Liver (tissue), 8 donors: ENCODE measurements at regions not wholly inside any gene's neighbourhood (a gene's known extent, or its start where the extent isn't known, plus 50 kb on each side); places are given as distances from the start of the nearest gene placed in this dataset.

Source experiments
- DNase-seq: peaks from one replicate; pipeline ENCODE4 v3.0.0-alpha.2; 2017; ENCODE audit warnings: low spot score
- H3K27ac ChIP-seq, 2 donors: one replicate each; pipeline ENCODE4 v1.7.0; 2013; ENCODE audit warnings: inconsistent platforms in 2 of 2, low read length in 2 of 2, control low read depth in 1 of 2, low read depth in 1 of 2, mild to moderate bottlenecking in 1 of 2
- H3K27me3 ChIP-seq, 4 donors: one replicate each; pipeline versions ENCODE4 v1.6.1 to v1.7.0; 2013; ENCODE audit warnings: low read length in 3 of 4, inconsistent platforms in 1 of 4, mild to moderate bottlenecking in 1 of 4, moderate library complexity in 1 of 4; ENCODE audit not compliant: control insufficient read depth in 4 of 4, insufficient read depth in 4 of 4
- H3K36me3 ChIP-seq, 4 donors: one replicate each; pipeline versions ENCODE4 v1.6.1 to v1.7.0; 2013; ENCODE audit warnings: low read length in 3 of 4, mild to moderate bottlenecking in 3 of 4, low read depth in 1 of 4, moderate library complexity in 1 of 4; ENCODE audit not compliant: control insufficient read depth in 4 of 4, insufficient read depth in 3 of 4
- H3K4me1 ChIP-seq, 4 donors: one replicate each; pipeline versions ENCODE4 v1.6.1 to v1.7.0; 2013; ENCODE audit warnings: low read length in 3 of 4, mild to moderate bottlenecking in 3 of 4, moderate library complexity in 1 of 4; ENCODE audit not compliant: control insufficient read depth in 4 of 4, insufficient read depth in 4 of 4
- H3K4me3 ChIP-seq, 3 donors: one replicate each; pipeline versions ENCODE4 v1.6.1 to v1.7.0; 2013; ENCODE audit warnings: low read length in 3 of 3, control low read depth in 1 of 3, low read depth in 1 of 3, mild to moderate bottlenecking in 1 of 3
- H3K9ac ChIP-seq, 2 donors: one replicate each; pipeline ENCODE4 v1.7.0; 2013; ENCODE audit warnings: low read length in 2 of 2, mild to moderate bottlenecking in 2 of 2, moderate library complexity in 2 of 2, control low read depth in 1 of 2, low read depth in 1 of 2
- H3K9me3 ChIP-seq, 4 donors: one replicate each; pipeline versions ENCODE4 v1.6.1 to v1.7.0; 2013; ENCODE audit warnings: low read length in 3 of 4; ENCODE audit not compliant: control insufficient read depth in 4 of 4
- ATF3 ChIP-seq: IDR thresholded peaks from 2 replicates; pipeline ENCODE4 v1.6.1; 2016; ENCODE audit warnings: antibody characterized with exemption
- EGR1 ChIP-seq, 2 donors: IDR thresholded peaks; 2 replicates each; pipeline ENCODE4 v1.6.1; 2016 to 2018; ENCODE audit warnings: antibody characterized with exemption in 2 of 2, low read depth in 2 of 2
- HNF4A ChIP-seq, 2 donors: conservative IDR thresholded peaks; 2 replicates each; pipeline ENCODE4 v1.6.1; 2016; ENCODE audit warnings: antibody characterized with exemption in 2 of 2, mild to moderate bottlenecking in 2 of 2
- HNF4G ChIP-seq: IDR thresholded peaks from 2 replicates; pipeline ENCODE4 v1.6.1; 2016; ENCODE audit warnings: antibody characterized with exemption
- MAX ChIP-seq: IDR thresholded peaks from 2 replicates; pipeline ENCODE4 v1.6.1; 2016; ENCODE audit warnings: antibody characterized with exemption
- NR2F2 ChIP-seq: IDR thresholded peaks from 2 replicates; pipeline ENCODE4 v1.6.1; 2016; ENCODE audit warnings: antibody characterized with exemption
- RAD21 ChIP-seq, 2 donors: IDR thresholded peaks; 2 replicates each; pipeline ENCODE4 v1.6.1; 2016; ENCODE audit warnings: antibody characterized with exemption in 2 of 2, mild to moderate bottlenecking in 2 of 2
- RXRA ChIP-seq, 2 donors: IDR thresholded peaks; 2 replicates each; pipeline ENCODE4 v1.6.1; 2017 to 2018; ENCODE audit warnings: antibody characterized with exemption in 2 of 2, mild to moderate bottlenecking in 1 of 2
- SP1 ChIP-seq: IDR thresholded peaks from 2 replicates; pipeline ENCODE4 v1.6.1; 2018; ENCODE audit warnings: antibody characterized with exemption, mild to moderate bottlenecking
- TAF1 ChIP-seq: conservative IDR thresholded peaks from 2 replicates; pipeline ENCODE4 v1.6.1; 2016; ENCODE audit warnings: antibody characterized with exemption, mild to moderate bottlenecking
- YY1 ChIP-seq: IDR thresholded peaks from 2 replicates; pipeline ENCODE4 v1.6.1; 2016; ENCODE audit warnings: antibody characterized with exemption, mild to moderate bottlenecking
- WGBS: extraction: QIAGEN DNeasy Blood & Tissue Kit; methylation state at CpG from one replicate; pipeline ENCODE4 v1.1.7; 2013; 5-methylcytosine and 5-hydroxymethylcytosine counted together
- TF ChIP-seq, protein P1 (sequence below): IDR thresholded peaks from 2 replicates; pipeline ENCODE4 v1.6.1; 2016; ENCODE audit warnings: antibody characterized with exemption, mild to moderate bottlenecking
- TF ChIP-seq, protein P2 (sequence below): fragments of 150-350 bp; IDR thresholded peaks from 2 replicates; pipeline ENCODE4 v1.5.1; 2017; ENCODE audit warnings: improper control_type of control experiment, low read depth, low read length; ENCODE audit not compliant: missing input control
- donor health status: healthy.
- donor health status: healthy.
- donor health status: healthy.
- donor health status: healthy.
- donor health status: healthy.

DNA sequence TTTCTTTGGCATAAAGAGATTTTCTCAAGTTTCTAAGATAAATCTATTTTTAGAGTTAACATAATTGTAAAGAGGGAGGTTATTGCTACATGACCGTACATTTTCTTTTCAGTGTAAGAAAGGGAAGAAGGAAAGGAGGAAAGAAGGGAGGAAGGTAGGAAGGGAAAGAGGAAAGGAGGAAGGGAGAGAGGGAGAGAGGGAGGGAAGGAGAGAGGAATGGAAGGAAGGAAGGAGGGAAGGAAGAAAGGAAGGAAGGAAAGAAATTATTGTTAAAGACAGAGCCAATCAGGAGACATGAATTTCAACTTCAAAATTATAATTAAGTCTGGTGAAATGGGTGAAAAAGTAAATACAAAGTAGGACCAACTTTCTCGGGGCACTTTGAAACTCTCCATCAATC lies 197.6 kb downstream of the SNCA start (continued):
- TF ChIP-seq, protein P1, sequence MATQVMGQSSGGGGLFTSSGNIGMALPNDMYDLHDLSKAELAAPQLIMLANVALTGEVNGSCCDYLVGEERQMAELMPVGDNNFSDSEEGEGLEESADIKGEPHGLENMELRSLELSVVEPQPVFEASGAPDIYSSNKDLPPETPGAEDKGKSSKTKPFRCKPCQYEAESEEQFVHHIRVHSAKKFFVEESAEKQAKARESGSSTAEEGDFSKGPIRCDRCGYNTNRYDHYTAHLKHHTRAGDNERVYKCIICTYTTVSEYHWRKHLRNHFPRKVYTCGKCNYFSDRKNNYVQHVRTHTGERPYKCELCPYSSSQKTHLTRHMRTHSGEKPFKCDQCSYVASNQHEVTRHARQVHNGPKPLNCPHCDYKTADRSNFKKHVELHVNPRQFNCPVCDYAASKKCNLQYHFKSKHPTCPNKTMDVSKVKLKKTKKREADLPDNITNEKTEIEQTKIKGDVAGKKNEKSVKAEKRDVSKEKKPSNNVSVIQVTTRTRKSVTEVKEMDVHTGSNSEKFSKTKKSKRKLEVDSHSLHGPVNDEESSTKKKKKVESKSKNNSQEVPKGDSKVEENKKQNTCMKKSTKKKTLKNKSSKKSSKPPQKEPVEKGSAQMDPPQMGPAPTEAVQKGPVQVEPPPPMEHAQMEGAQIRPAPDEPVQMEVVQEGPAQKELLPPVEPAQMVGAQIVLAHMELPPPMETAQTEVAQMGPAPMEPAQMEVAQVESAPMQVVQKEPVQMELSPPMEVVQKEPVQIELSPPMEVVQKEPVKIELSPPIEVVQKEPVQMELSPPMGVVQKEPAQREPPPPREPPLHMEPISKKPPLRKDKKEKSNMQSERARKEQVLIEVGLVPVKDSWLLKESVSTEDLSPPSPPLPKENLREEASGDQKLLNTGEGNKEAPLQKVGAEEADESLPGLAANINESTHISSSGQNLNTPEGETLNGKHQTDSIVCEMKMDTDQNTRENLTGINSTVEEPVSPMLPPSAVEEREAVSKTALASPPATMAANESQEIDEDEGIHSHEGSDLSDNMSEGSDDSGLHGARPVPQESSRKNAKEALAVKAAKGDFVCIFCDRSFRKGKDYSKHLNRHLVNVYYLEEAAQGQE, result no peak

DNA sequence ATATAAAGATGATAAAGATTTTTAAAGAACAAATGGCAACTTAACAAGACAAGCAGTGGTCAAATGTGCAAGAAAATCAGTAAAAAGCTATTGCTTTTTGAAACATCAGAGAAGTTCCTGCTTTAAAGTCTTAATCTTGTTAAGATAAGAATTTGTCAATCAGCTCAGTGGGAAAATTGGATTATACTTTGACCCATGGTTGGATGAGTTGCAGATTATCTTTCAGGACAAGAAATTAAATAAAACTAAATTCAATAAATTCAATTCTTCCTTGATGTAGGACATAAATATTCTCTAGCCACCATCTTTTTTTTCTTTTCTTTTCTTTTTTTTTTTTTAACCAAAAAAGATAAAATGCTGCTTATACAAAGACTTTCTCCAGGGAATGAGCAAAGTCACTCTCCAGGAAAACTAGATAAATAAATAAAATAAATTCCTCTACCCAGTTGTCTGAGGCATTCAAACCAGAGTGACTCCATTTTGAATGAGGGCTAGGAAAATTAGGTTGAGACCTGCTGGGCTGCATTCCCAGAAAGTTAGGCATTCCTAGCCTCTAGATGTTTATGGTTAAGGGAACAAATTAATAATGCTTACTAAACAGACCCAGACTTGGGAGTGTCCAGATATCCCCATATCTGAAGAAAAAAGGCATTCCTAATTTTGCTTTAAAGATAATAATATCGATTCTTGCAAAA lies 211.2 kb downstream of the SNCA start:
- H3K27ac ChIP-seq, result no peak overlapping the region
- H3K36me3 ChIP-seq, result no peaks in the 10 kb centered on the region
- H3K4me3 ChIP-seq, result no peak overlapping the region
- 81% methylated on average over 1 of the region's 1 CpG for WGBS
- TF ChIP-seq RXRA (IDR thresholded peaks at IDR 0.05) (no peak), MAX (no peak), HNF4A (conservative IDR thresholded peaks at IDR 0.05) (no peak)
- no peak for DNase-seq
- no peaks in the 10 kb centered on the region for H3K9me3 ChIP-seq
- no peaks in the 10 kb centered on the region for H3K4me1 ChIP-seq
- H3K27me3 ChIP-seq, result no peaks in the 10 kb centered on the region
- no peak overlapping the region for H3K9ac ChIP-seq

DNA sequence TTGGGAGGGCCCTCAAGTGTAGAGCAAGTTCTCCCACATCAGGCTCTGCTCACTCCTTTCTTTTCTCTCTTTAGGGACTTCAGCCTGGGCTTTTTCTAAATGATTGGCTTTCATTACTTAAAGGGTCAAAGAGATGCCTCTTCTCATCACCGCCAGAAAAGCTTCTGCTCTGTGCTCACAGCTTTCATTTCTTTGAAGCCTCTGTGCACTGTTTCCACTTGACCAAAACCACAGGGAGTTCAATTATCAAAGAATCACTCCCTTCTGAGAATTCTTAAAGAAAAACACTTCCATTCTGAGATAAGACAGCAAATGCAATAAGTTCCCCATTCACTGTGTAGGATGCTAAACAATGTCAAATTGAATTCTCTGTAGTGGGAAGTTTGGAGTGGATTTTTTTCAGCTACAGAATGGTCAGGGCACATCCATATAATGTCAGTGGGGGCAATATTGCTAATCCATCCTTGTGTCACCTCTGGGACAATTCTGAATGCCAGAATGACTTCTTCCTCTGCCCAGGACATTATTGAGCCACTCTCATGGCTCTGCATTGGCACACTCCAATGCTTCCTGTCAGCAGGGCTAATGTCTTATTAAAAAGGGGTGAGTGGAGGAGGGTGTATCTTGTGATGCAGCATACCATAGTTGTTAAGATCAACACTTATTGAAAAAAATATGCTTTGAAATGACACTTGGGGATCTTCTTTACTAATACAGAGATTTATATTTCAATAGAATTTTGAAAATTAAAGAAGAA lies 217.6 kb downstream of the SNCA start:
- DNase-seq, result no peak
- TF ChIP-seq, protein P1, result no peak
- TF ChIP-seq RAD21 (IDR thresholded peaks at IDR 0.05), result no peak
- no peak for TF ChIP-seq NR2F2
- no peak for TF ChIP-seq ATF3
- no peak for TF ChIP-seq HNF4G
- no peak for TF ChIP-seq TAF1
- TF ChIP-seq YY1, result no peak
- no peak for TF ChIP-seq HNF4A (conservative IDR thresholded peaks at IDR 0.05)
- no peak for TF ChIP-seq EGR1 (IDR thresholded peaks at IDR 0.05; ENCODE audit: low read depth in 2 of 2)
- no peak for TF ChIP-seq MAX
- TF ChIP-seq, protein P2, sequence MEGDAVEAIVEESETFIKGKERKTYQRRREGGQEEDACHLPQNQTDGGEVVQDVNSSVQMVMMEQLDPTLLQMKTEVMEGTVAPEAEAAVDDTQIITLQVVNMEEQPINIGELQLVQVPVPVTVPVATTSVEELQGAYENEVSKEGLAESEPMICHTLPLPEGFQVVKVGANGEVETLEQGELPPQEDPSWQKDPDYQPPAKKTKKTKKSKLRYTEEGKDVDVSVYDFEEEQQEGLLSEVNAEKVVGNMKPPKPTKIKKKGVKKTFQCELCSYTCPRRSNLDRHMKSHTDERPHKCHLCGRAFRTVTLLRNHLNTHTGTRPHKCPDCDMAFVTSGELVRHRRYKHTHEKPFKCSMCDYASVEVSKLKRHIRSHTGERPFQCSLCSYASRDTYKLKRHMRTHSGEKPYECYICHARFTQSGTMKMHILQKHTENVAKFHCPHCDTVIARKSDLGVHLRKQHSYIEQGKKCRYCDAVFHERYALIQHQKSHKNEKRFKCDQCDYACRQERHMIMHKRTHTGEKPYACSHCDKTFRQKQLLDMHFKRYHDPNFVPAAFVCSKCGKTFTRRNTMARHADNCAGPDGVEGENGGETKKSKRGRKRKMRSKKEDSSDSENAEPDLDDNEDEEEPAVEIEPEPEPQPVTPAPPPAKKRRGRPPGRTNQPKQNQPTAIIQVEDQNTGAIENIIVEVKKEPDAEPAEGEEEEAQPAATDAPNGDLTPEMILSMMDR, result no peak
- TF ChIP-seq RXRA (IDR thresholded peaks at IDR 0.05), result no peak
- no peak for TF ChIP-seq SP1
- H3K27ac ChIP-seq, result no peak overlapping the region
- peaks cover 0 to 7% (median 0%) of the 10 kb centered on the region in 4 donors for H3K27me3 ChIP-seq
- no peaks in the 10 kb centered on the region for H3K9me3 ChIP-seq
- no peaks in the 10 kb centered on the region for H3K4me1 ChIP-seq
- H3K9ac ChIP-seq, result no peak overlapping the region
- 67% methylated on average over 1 of the region's 1 CpG for WGBS
- H3K36me3 ChIP-seq, result no peaks in the 10 kb centered on the region
- H3K4me3 ChIP-seq, result no peak overlapping the region
